Duodenal mucosa (tissue), 2 donors: ENCODE measurements at regions not wholly inside any gene's neighbourhood (a gene's known extent, or its start where the extent isn't known, plus 50 kb on each side); places are given as distances from the start of the nearest gene placed in this dataset.

Source experiments
- H3K27ac ChIP-seq: one replicate; pipeline ENCODE4 v1.7.0; 2013; ENCODE audit warnings: low read depth, low read length
- H3K27me3 ChIP-seq, 2 donors: one replicate each; pipeline ENCODE4 v1.7.0; 2013; ENCODE audit warnings: low read length in 2 of 2, control low read depth in 1 of 2; ENCODE audit not compliant: insufficient read depth in 2 of 2, control insufficient read depth in 1 of 2
- H3K36me3 ChIP-seq, 2 donors: one replicate each; pipeline ENCODE4 v1.7.0; 2013; ENCODE audit warnings: low read length in 2 of 2, control low read depth in 1 of 2; ENCODE audit not compliant: insufficient read depth in 2 of 2, control insufficient read depth in 1 of 2
- H3K4me1 ChIP-seq, 2 donors: one replicate each; pipeline ENCODE4 v1.7.0; 2013; ENCODE audit warnings: low read length in 2 of 2, control low read depth in 1 of 2; ENCODE audit not compliant: insufficient read depth in 2 of 2, control insufficient read depth in 1 of 2
- H3K4me3 ChIP-seq, 2 donors: one replicate each; pipeline ENCODE4 v1.7.0; 2013; ENCODE audit warnings: low read length in 2 of 2, low read depth in 1 of 2
- H3K9ac ChIP-seq, 2 donors: one replicate each; pipeline ENCODE4 v1.7.0; 2013; ENCODE audit warnings: low read length in 2 of 2, low read depth in 1 of 2
- H3K9me3 ChIP-seq, 2 donors: one replicate each; pipeline ENCODE4 v1.7.0; 2013; ENCODE audit warnings: low read length in 2 of 2, control low read depth in 1 of 2; ENCODE audit not compliant: control insufficient read depth in 1 of 2

DNA sequence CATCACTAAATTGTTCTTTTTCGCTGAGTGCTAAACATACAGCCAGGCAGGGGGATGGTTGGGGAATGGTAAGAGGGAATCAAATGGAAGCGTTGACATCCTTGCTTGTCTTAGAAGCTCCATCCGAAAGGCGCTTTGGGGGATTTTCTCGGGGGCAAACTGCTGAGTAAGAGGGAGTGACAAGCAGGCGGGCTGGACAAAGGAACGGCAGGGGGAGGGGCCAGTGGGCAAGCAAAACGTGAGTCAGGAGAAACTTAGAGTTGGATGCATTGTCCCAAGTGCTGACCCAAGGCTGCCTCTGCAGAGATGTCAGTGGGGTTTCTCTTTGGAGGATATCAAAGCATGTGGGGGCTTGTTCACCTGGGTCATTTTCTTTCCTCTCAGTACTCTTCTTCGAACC lies 480.5 kb downstream of the VRK1 start:
- Histone ChIP-seq H3K36me3 (no peaks in the 10 kb centered on the region), H3K9me3 (no peaks in the 10 kb centered on the region), H3K4me1 (no peaks in the 10 kb centered on the region), H3K9ac (no peak overlapping the region), H3K27ac (no peak overlapping the region), H3K4me3 (no peak overlapping the region), H3K27me3 (peaks cover 11 to 14% of the 10 kb centered on the region in 2 donors)

DNA sequence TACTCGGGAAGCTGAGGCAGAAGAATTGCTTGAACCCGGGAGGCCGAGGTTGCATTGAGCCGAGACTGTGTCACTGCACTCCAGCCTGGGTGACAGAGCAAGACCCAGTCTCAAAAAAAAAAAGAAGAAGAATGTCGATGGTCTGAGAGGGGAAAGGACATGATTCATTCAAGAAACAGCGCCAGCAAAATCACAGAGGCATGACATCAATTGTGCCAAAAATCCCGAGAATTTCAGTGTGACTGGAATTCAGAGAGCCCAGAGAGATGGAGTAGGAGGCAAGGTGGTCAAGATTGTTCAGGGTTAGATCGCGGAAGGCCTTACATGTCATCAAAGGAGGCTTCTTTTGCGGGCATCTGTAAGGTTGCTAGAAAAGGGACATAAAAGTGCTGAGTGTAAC lies 483.3 kb downstream of the VRK1 start:
- Histone ChIP-seq H3K4me1 (no peaks in the 10 kb centered on the region), H3K4me3 (no peak overlapping the region), H3K9me3 (no peaks in the 10 kb centered on the region), H3K9ac (no peak overlapping the region), H3K27me3 (peaks cover 7% of the 10 kb centered on the region in 2 donors), H3K27ac (no peak overlapping the region), H3K36me3 (no peaks in the 10 kb centered on the region)

DNA sequence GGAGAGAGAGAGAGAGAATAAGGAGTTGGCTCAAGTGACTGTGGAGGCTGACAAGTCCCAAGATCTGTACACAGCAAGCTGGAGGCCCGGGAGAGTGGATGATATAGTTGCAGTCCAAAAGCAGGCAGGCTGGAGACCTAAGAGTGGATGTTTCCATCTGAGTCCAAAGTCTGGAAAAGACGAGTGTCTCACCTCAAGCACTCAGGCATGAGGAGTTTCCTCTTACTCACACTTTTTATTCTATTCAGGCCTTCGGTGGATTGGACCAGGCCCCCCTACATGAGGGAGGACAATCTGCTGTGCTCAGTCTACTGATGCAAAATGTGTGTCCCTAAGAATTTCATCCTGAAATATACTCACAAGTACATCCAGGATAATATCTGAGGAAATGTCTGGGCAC lies 484.6 kb downstream of the VRK1 start:
- Histone ChIP-seq H3K27me3 (peaks cover 0 to 6% of the 10 kb centered on the region in 2 donors), H3K4me1 (no peaks in the 10 kb centered on the region), H3K36me3 (no peaks in the 10 kb centered on the region), H3K9ac (no peak overlapping the region), H3K4me3 (no peak overlapping the region), H3K27ac (no peak overlapping the region), H3K9me3 (no peaks in the 10 kb centered on the region)

DNA sequence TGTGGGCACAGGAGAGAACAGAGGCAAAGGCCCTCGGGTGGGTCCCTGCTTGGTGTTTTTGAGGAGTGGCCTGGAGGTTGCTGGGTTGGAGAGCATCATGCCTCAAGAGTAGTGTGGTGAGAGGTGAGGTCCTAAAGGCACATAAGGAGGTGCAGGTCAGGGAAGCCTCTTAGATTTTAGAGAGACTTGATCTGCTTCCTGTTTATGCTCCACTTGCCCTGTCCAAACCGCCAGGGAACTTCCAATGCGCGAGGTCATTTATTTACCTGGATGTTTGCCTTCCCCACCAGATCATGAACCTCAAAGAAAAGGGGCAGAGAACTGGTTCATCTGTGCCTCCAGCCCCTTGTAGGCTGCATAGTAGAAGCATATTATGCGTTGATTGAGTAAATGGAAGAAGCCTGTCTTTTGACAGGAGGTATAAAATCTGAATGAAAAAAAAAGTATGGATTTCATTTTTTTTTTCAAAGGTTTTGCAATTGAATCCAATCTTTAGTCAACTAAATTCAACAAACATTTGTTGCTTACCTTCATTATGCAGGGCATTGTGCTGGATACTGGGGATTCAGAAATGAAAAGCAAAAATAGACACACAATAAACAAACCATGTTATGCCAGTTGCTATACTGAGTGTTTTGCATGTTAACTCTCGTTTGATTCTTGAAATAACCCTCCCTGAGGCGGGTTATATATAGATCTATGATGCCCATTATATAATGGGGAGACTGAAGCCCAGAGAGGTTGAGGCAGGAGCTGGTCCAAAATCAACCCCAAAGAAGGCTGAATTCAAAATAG lies 485.2 kb downstream of the VRK1 start:
- peaks cover 0 to 6% of the 10 kb centered on the region in 2 donors for H3K27me3 ChIP-seq
- no peaks in the 10 kb centered on the region for H3K9me3 ChIP-seq
- H3K9ac ChIP-seq = no peak overlapping the region
- no peak overlapping the region for H3K27ac ChIP-seq
- H3K36me3 ChIP-seq = no peaks in the 10 kb centered on the region
- H3K4me1 ChIP-seq = no peaks in the 10 kb centered on the region
- no peak overlapping the region for H3K4me3 ChIP-seq

DNA sequence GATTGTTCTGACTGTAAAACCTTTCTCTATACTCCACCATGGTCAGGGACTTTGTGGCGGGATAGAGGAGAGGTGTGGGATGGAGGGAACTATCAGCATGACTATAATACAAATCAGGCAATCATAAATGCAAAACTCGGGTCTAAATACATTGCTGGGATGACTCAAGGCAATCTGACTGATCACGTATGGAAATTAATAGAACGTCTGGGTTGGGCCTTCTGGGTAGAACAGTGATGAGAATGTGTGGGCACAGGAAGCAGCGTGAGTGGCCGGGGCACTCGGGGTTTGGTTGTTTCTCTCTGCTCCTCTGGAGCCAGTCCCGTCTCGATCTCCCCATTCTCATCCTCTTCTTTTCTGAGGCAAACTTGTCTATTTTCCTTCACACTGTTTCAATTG lies 485.8 kb downstream of the VRK1 start:
- H3K36me3 ChIP-seq = no peaks in the 10 kb centered on the region
- H3K27ac ChIP-seq = no peak overlapping the region
- no peaks in the 10 kb centered on the region for H3K4me1 ChIP-seq
- H3K27me3 ChIP-seq = peaks cover 0 to 6% of the 10 kb centered on the region in 2 donors
- no peak overlapping the region for H3K4me3 ChIP-seq
- no peaks in the 10 kb centered on the region for H3K9me3 ChIP-seq
- no peak overlapping the region for H3K9ac ChIP-seq

DNA sequence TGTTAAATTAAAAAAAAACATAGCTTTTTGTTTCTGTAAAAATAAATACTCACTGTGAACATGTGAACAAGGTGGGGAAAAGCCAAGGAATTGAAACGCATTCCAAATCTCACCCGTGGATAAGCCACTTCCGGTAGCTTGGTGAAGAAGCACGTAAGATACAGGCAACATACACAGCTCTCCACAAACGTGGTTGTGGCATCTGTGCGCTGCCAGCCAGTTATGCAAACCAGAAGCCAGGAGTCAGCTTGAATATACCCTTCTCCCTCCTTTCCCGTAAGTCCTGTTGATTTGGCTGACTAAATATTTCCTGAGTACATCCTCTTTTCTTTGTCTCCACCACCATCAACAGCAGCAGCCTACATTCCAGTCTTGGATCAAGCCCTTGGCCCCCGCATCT lies 486.2 kb downstream of the VRK1 start:
- no peaks in the 10 kb centered on the region for H3K4me1 ChIP-seq
- H3K36me3 ChIP-seq = no peaks in the 10 kb centered on the region
- H3K27ac ChIP-seq = no peak overlapping the region
- H3K9me3 ChIP-seq = no peaks in the 10 kb centered on the region
- H3K4me3 ChIP-seq = no peak overlapping the region
- peaks cover 0 to 6% of the 10 kb centered on the region in 2 donors for H3K27me3 ChIP-seq
- no peak overlapping the region for H3K9ac ChIP-seq

DNA sequence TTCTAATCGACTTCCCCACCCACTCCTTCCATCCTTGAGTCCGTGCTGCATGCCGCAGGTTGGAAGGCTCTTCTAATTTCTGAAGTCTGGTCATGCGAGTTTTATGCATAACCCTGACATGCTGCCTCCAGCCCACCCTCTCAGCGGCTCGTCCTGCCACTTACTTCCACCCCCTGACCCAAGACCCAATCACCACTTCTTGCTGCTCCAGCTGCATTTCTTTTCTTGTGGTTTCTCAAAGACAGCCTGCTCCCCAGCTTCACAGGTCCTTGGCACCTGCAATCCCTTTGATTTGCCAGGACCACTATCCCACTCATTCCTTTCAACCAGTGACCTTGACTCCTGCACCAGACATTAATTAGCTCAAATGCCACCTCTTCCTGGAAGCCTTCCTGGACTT lies 486.7 kb downstream of the VRK1 start:
- Histone ChIP-seq H3K9me3 (no peaks in the 10 kb centered on the region), H3K4me1 (no peaks in the 10 kb centered on the region), H3K27ac (no peak overlapping the region), H3K27me3 (peaks cover 3 to 7% of the 10 kb centered on the region in 2 donors), H3K36me3 (no peaks in the 10 kb centered on the region), H3K9ac (no peak overlapping the region), H3K4me3 (no peak overlapping the region)

DNA sequence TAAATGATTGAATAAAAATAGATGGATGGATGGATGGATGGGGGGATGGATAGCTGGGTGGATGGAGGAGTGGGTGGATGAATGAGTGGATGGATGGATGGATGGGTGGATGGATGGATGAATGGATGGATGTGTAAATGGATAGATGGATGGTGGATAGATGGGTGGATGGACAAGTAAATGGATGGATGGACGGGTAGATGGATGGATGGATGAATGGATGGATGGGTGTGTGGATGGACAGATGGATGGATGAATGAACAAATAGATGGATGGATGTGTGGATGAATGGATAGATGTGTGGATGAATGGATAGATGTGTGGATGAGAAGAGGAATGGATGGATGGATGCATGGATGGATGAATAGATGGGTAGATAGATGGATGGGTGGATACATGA lies 490.8 kb downstream of the VRK1 start:
- no peak overlapping the region for H3K27ac ChIP-seq
- peaks cover 9 to 13% of the 10 kb centered on the region in 2 donors for H3K27me3 ChIP-seq
- H3K4me1 ChIP-seq = peaks cover 0 to 4% of the 10 kb centered on the region in 2 donors
- no peaks in the 10 kb centered on the region for H3K36me3 ChIP-seq
- no peak overlapping the region for H3K9ac ChIP-seq
- H3K9me3 ChIP-seq = no peaks in the 10 kb centered on the region
- H3K4me3 ChIP-seq = no peak overlapping the region

DNA sequence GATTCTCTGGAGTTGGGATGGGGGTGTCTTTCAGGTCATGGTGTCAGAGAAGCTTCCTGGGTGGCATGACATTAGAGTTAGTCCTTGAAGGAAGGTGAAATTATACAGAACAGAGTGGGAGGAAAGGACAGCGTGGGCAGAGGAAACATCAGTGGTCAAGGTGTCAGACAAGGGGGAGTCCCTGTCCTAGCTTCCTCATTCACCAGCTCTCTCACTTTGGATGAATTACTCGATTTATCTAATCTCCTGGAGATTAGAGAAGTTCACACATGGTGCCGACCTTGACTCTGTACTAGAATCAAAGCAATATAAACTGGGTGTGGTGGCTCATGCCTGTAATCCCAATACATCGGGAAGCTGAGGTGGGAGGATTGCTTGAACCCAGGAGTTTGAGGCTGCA lies 492.9 kb downstream of the VRK1 start:
- Histone ChIP-seq H3K9ac (no peak overlapping the region), H3K4me3 (no peak overlapping the region), H3K27me3 (peaks cover 12 to 13% of the 10 kb centered on the region in 2 donors), H3K9me3 (no peaks in the 10 kb centered on the region), H3K27ac (no peak overlapping the region), H3K4me1 (peaks cover 0 to 4% of the 10 kb centered on the region in 2 donors), H3K36me3 (no peaks in the 10 kb centered on the region)

DNA sequence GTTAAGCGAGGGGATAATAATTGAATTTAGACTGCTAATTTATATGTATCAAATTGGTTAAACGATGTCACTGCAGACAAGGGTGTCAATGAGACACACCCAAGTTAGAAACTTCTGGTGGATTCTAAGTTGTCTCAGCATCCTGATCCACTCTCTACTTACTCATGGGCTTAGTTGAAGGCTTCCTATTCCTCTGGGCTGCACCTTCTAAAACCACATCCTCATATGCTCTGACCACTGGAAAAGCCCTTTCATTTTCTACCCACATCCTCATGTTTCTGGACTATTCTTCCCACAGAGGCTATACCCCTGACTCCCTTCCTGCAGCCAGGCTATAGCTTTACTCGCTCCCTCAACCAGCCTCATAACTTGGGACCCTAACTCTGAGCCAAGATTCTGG lies 493.8 kb downstream of the VRK1 start:
- H3K27me3 ChIP-seq = peaks cover 13 to 16% of the 10 kb centered on the region in 2 donors

More for the DNA sequence above, 493.8 kb downstream of the VRK1 start:
- Histone ChIP-seq H3K36me3 (no peaks in the 10 kb centered on the region), H3K4me3 (no peak overlapping the region), H3K9me3 (no peaks in the 10 kb centered on the region), H3K9ac (no peak overlapping the region), H3K27ac (no peak overlapping the region), H3K4me1 (peaks cover 0 to 4% of the 10 kb centered on the region in 2 donors)
